ENCODE measurements at regions not wholly inside any gene's neighbourhood (a gene's known extent, or its start where the extent isn't known, plus 50 kb on each side); places are given as distances from the start of the nearest gene placed in this dataset.

DNA sequence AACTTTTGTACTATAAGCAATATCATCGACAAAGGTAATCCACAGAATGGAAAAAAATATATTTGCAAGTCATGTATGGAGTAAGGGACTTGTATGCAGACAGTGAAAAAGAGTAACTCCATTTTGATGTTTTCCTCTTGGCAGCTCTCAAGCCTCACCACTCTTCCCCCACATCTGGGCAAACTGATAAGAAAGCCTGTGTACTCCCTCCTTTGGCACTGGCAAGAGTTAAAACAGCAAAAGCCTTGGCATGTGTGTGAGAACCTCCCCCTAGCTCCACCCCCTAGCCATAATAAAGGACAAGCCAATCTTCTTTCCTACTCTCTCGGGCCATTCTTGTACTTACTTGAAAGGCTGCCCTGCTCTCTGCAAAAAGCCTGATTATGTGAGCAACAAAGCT, 335.2 kb downstream of the LRATD1 start:
- TF ChIP-seq, protein P1, sequence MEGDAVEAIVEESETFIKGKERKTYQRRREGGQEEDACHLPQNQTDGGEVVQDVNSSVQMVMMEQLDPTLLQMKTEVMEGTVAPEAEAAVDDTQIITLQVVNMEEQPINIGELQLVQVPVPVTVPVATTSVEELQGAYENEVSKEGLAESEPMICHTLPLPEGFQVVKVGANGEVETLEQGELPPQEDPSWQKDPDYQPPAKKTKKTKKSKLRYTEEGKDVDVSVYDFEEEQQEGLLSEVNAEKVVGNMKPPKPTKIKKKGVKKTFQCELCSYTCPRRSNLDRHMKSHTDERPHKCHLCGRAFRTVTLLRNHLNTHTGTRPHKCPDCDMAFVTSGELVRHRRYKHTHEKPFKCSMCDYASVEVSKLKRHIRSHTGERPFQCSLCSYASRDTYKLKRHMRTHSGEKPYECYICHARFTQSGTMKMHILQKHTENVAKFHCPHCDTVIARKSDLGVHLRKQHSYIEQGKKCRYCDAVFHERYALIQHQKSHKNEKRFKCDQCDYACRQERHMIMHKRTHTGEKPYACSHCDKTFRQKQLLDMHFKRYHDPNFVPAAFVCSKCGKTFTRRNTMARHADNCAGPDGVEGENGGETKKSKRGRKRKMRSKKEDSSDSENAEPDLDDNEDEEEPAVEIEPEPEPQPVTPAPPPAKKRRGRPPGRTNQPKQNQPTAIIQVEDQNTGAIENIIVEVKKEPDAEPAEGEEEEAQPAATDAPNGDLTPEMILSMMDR (IDR thresholded peaks at IDR 0.05; ENCODE audit: low read depth, low read length): no peak
- TF ChIP-seq EZH2phosphoT487 (IDR thresholded peaks at IDR 0.05; ENCODE audit: low read depth): no peak
